Activated CD8-positive, alpha-beta memory T cell treated with anti-CD3 and anti-CD28 coated beads, Interleukin-2, amount 50 U/mL, for 24 hours (primary cell): ENCODE measurements at regions not wholly inside any gene's neighbourhood (a gene's known extent, or its start where the extent isn't known, plus 50 kb on each side); places are given as distances from the start of the nearest gene placed in this dataset.

ENCODE experiments used
- DNase-seq: peaks from one replicate; pipeline ENCODE4 v3.0.0-alpha.2; 2020; ENCODE audit errors: extremely low read depth

GRCh38 chr4:151987606-151988005 lies 226.8 kb upstream of the GATB start:
- no peak for DNase-seq

- DNase-seq: no peak
Observed at GRCh38 chr4:151983854-151984253, 223.0 kb upstream of the GATB start.

- no peak for DNase-seq
Observed at GRCh38 chr4:151979819-151980218, 219.0 kb upstream of the GATB start.

- DNase-seq: no peak
Observed at GRCh38 chr4:151968643-151969042, 207.8 kb upstream of the GATB start.

GRCh38 chr4:151967074-151967473 lies 206.3 kb upstream of the GATB start:
- DNase-seq: no peak

- DNase-seq: no peak
Observed at GRCh38 chr4:151962138-151962823, 201.5 kb upstream of the GATB start.

GRCh38 chr4:151961456-151961855 lies 200.6 kb upstream of the GATB start:
- DNase-seq: no peak

- no peak for DNase-seq
Observed at GRCh38 chr4:151960449-151961230, 199.8 kb upstream of the GATB start.

- DNase-seq: no peak
Observed at GRCh38 chr4:151957153-151957552, 196.3 kb upstream of the GATB start.

GRCh38 chr4:151955721-151956380 lies 195.0 kb upstream of the GATB start:
- no peak for DNase-seq

GRCh38 chr4:151953795-151954372 lies 193.1 kb upstream of the GATB start:
- no peak for DNase-seq

GRCh38 chr4:151953312-151953711 lies 192.5 kb upstream of the GATB start:
- DNase-seq: no peak

- no peak for DNase-seq
Observed at GRCh38 chr4:151952711-151953254, 192.0 kb upstream of the GATB start.

- no peak for DNase-seq
Observed at GRCh38 chr4:151952137-151952536, 191.3 kb upstream of the GATB start.

- no peak for DNase-seq
Observed at GRCh38 chr4:151951671-151952050, 190.9 kb upstream of the GATB start.

- no peak for DNase-seq
Observed at GRCh38 chr4:151950993-151951670, 190.3 kb upstream of the GATB start.

GRCh38 chr4:151948351-151949016 lies 187.7 kb upstream of the GATB start:
- no peak for DNase-seq

- DNase-seq: no peak
Observed at GRCh38 chr4:151946718-151947117, 185.9 kb upstream of the GATB start.

- no peak for DNase-seq
Observed at GRCh38 chr4:151942971-151943370, 182.2 kb upstream of the GATB start.

GRCh38 chr4:151940926-151941617 lies 180.3 kb upstream of the GATB start:
- no peak for DNase-seq
